GM13976 (cell line): ENCODE measurements at regions not wholly inside any gene's neighbourhood (a gene's known extent, or its start where the extent isn't known, plus 50 kb on each side); places are given as distances from the start of the nearest gene placed in this dataset.

ENCODE experiments used
- DNase-seq: peaks from one replicate; pipeline ENCODE4 v3.0.0; 2012; ENCODE audit warnings: low spot score
- in situ Hi-C: fragments of 300-500 bp; cut with MboI; formaldehyde crosslinking; loops from one replicate; pipeline ENCODE4 v1.12.0; 2022; ENCODE audit warnings: low sequenced_read_pairs, mixed read lengths, inconsistent platforms; ENCODE audit not compliant: unreplicated experiment
- TF ChIP-seq, protein P1 (sequence below): IDR thresholded peaks from 2 replicates; pipeline ENCODE4 v1.5.1; 2012; ENCODE audit warnings: borderline replicate concordance, mild to moderate bottlenecking; ENCODE audit not compliant: insufficient read depth; ENCODE audit errors: extremely low read depth, missing control alignments, control extremely low read depth

DNA sequence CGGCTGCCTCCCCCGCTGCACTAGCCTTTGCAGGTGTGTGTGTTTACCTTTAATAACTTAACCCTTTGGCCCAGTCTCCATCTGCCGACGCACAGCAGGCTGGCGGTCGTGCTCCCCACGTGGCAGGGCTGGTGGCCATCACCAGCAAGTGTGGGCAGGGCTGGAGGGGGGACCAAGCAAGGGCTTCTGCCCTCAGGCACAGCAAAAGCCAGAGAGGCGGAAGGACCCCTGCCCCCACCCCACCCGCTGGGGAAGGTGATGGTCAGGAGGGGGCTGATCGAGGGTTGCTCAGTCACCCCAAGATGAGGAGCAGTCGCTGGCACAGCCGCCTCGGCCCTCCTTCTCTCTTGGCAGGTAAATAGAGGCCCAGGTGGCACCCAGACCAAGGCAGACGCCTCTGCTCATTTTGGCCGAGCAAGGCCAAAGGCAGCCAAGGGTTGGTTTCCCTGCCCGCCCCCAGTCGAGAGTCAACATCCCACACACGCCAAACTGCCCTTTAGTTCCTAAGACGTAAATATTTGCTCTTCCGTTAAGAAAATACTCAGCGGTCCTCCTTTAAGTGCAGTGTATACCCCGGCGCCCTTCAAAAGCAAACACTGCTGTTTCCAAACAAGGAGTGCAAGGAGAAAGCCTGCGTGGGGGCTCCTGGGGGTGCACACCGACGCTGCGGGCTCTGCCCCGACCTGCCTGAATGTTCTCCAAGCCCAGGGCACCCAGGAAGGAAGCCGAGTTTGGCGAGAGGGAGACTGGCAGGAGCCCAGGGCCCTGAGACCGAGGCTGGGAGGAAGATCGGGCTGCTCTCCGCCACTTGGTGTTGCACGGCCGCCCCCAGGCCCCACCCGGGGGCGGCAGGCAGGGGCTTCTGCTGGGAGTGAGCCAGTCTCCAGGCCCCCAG is 82.7 kb downstream of the SIK1 start:
- TF ChIP-seq, protein P1, sequence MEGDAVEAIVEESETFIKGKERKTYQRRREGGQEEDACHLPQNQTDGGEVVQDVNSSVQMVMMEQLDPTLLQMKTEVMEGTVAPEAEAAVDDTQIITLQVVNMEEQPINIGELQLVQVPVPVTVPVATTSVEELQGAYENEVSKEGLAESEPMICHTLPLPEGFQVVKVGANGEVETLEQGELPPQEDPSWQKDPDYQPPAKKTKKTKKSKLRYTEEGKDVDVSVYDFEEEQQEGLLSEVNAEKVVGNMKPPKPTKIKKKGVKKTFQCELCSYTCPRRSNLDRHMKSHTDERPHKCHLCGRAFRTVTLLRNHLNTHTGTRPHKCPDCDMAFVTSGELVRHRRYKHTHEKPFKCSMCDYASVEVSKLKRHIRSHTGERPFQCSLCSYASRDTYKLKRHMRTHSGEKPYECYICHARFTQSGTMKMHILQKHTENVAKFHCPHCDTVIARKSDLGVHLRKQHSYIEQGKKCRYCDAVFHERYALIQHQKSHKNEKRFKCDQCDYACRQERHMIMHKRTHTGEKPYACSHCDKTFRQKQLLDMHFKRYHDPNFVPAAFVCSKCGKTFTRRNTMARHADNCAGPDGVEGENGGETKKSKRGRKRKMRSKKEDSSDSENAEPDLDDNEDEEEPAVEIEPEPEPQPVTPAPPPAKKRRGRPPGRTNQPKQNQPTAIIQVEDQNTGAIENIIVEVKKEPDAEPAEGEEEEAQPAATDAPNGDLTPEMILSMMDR, result no peak
- DNase-seq, result no peak
- in situ Hi-C loops, result no loop called here

DNA sequence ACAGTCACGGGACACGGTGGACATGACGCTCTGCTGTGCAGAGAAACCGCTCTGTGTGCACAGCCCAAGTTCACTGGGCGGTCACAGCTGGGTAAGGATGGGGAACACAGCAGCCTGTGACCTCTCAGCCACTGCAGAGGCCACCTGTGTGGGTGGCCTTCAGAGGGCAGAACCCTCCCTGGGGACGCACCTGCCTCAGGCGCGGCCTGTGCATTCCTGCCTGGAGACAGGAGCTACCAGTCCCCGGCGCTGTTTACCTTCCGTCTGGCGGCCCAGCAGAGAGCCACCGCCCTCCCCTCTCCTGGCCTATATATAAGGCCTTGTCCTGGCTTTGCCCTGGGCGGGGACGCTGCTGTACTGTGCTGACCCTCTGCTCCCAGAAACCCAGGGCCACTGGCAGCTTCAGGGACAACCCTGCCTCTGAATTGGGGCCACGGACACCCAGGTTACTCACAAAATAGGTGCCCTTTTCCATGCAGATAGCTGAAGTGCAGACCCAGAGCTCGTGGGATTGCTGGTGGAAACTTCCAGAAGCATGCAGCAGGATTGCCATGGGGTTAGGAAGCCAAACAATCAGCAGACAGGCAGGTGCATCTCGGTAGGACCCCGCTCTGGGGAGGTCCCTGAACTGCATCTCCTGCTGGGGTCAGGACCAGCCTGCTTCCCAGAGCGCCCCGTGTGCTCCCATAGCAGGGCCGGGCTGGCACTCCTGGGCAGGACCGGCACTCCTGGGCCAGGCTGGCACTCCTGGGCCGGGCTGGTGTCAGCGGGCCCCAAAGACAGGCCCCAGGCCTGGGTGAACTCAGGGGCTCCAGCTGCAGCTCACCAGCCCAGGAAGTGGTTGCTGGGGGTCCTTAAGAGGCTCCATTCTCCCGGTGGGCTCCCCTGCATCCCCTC is 83.6 kb downstream of the SIK1 start:
- TF ChIP-seq, protein P1, result no peak
- DNase-seq, result no peak
- in situ Hi-C loops, result no loop called here

DNA sequence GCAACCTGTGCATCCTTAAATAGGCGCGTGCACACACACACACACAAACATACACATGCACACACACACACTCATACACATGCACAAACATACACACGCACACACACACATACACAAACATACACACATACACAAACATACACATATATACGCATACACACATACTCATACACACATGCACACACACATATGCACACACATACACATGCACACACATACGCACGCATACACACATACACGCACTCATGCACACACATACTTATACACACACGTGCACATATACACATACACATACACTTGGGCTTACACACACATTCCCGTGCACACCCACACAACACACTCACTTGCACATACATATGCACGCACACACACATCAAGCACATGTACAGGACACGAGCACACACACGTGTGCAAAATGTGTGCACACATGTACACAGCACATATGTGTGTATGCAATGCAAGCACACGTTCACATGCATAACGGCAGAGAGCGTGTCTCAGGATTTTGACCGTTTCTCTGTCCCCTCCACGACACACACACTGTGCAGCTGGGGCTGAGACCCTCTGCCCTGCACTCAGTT is 84.5 kb downstream of the SIK1 start:
- TF ChIP-seq, protein P1, result no peak
- in situ Hi-C loops, result no loop called here
- no peak for DNase-seq

DNA sequence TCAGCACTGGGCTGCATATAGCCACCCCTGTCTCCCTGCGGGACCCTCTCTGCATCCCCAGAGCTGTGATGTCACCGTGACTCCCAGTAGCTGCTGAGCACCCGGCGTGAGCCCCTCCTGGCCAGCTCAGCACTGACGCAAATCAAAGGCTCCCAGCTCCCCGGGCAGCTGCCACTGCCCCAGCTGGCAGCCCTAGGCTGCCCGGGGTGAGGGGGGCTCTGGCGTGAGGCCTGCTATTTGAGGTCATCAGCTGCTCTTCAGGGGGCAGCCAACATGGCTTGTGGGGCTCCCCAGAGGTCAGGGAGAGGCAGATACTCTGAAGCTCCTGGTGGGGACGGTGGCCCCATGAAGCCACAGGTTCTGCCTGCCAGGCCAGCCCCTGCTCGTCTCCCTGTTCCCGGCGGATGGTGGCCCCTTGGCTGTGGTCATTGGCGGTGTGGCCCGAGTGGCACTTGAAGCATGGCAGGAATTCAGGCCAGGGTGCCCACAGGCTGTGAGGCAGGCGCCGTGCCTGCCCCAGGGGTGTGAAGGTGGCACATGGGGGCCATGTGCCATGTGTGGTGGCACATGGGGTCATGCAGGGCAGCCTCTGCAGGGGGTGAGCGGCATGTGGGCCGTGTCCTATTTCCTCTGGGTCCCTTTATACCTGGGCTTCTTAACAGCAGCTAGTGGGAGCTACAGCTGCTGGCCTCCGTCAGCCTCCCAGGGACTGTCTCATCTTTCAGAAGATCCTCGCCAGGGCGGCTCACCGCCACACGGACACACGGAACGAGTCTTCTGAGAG is 85.4 kb downstream of the SIK1 start:
- no peak for DNase-seq
- in situ Hi-C loops, result no loop called here
- TF ChIP-seq, protein P1, result no peak

DNA sequence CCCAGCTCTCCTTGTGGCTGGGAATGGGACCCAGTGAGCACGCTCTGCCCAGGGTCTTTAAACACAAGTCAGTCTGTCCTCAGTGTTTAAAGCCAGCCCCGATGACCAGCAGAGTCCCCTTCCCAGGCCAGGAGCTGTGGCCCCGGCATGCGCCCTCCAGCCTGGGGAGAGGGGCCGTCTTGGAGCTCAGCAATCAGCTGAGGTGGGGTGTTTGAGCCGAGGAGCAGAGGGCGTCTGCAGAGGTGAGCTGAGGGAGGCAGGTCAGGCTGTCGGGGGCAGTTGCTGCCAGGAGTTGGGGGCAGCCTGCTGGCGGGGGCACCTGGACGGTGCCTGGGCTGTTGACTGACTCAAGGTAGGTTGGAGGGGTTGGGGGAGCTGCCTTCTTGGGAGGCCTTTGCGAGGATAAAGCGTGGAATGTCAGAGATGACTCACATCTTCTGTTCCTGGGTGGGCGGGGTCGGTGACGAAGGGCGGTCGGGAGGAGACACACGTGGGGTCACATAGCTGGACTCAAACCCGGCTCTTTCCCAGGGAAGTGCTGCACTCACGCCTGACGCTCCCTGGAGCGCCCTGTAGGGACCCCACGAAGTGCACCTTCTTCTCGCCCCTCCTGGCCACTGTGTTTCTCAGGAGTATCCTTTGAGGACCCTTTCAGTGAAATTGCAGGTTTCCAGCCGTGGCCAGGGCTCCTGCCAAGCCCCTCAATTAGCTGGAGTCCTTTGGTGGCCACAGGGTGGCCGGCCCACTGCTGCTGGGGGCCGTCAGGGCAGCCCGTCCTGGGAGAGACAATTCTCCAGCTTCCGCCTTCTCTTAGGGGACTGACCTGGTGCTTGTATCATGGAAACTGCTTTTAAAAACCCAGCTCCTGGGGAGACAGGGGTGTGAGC is 86.2 kb downstream of the SIK1 start:
- no peak for DNase-seq

More for the DNA sequence above, 86.2 kb downstream of the SIK1 start:
- in situ Hi-C loops, result no loop called here
- TF ChIP-seq, protein P1, result no peak
